Endothelial cell of umbilical vein (primary cell): ENCODE measurements at regions not wholly inside any gene's neighbourhood (a gene's known extent, or its start where the extent isn't known, plus 50 kb on each side); places are given as distances from the start of the nearest gene placed in this dataset.

Source experiments
- BruUV-seq: library from RNA; stranded (reverse); fragments of 400-500 nt; replicated peaks from 2 replicates; lab custom pipeline; 2021; lab: Mats Ljungman, UMichigan
- CTCF ChIA-PET: fragments of 300-600, 350-600 bp; sonication (Branson Sonifier 250); formaldehyde crosslinking; loops from one replicate; lab custom pipeline; 2021; ENCODE audit warnings: antibody characterized with exemption, inconsistent platforms; lab: Charles Lee
- POLR2A ChIA-PET: fragments of 300-600, 350-600 bp; sonication (Branson Sonifier 250); formaldehyde crosslinking; loops from one replicate; lab custom pipeline; 2021; ENCODE audit warnings: antibody characterized with exemption, inconsistent platforms; lab: Charles Lee
- DNase-seq: peaks from one replicate; pipeline ENCODE4 v3.0.0-alpha.2; 2011; ENCODE audit warnings: low read depth, low spot score
- FAIRE-seq: peaks from 2 replicates; lab custom pipeline; 2011; peaks lifted over from hg19 to GRCh38; lab: Jason Lieb, UNC
- H2AFZ ChIP-seq: 2 replicates; pipeline ENCODE4 v1.6.0; 2012; ENCODE audit warnings: low read depth, low read length, control low read depth, inconsistent platforms
- H3K27ac ChIP-seq: 2 replicates; pipeline ENCODE4 v1.5.1; 2011; ENCODE audit warnings: low read depth, mild to moderate bottlenecking, control low read depth, low read length, moderate library complexity; ENCODE audit not compliant: insufficient read depth
- H3K27me3 ChIP-seq, 2 experiments: 2 replicates each; pipeline versions ENCODE4 v1.6.0 to v1.6.1; 2011; ENCODE audit warnings: low read length in 2 of 2, mixed read lengths in 1 of 2; ENCODE audit not compliant: control insufficient read depth in 2 of 2, insufficient read depth in 2 of 2
- H3K36me3 ChIP-seq, 2 experiments: 2 replicates in 1 of 2; 3 replicates in 1 of 2; pipeline ENCODE4 v1.5.1; 2011; ENCODE audit warnings: low read length in 2 of 2, mild to moderate bottlenecking in 1 of 2, moderate library complexity in 1 of 2; ENCODE audit not compliant: control insufficient read depth in 2 of 2, insufficient read depth in 2 of 2; ENCODE audit errors: extremely low read depth in 1 of 2
- H3K4me1 ChIP-seq: 3 replicates; pipeline ENCODE4 v1.5.1; 2011; ENCODE audit warnings: mild to moderate bottlenecking, low read length; ENCODE audit not compliant: control insufficient read depth, insufficient read depth; ENCODE audit errors: extremely low read depth
- H3K4me2 ChIP-seq: 2 replicates; pipeline ENCODE4 v1.6.1; 2011; ENCODE audit warnings: low read length, control low read depth, mixed read lengths; ENCODE audit not compliant: insufficient read depth
- H3K4me3 ChIP-seq, 3 experiments: fragments of 200-600 bp in 1 of 3; sonication (generic), shearing (Covaris generic) in 1 of 3; replicated peaks in 1 of 3; 2 replicates each; pipeline ENCODE4 v1.5.1; 2011 to 2016; ENCODE audit warnings: control low read depth in 3 of 3, low read length in 3 of 3, mild to moderate bottlenecking in 2 of 3, inconsistent platforms in 1 of 3, low read depth in 1 of 3, moderate library complexity in 1 of 3; ENCODE audit not compliant: insufficient read depth in 1 of 3
- H3K79me2 ChIP-seq: 2 replicates; pipeline ENCODE4 v1.6.0; 2012; ENCODE audit warnings: low read length, inconsistent platforms; ENCODE audit not compliant: control insufficient read depth, insufficient read depth
- H3K9ac ChIP-seq: replicated peaks from 2 replicates; pipeline ENCODE3; 2011; ENCODE audit warnings: low read length, control low read depth; ENCODE audit not compliant: insufficient read depth; ENCODE audit errors: extremely low read depth
- H3K9me1 ChIP-seq: replicated peaks from 3 replicates; pipeline ENCODE4 v1.6.0; 2011; ENCODE audit warnings: mild to moderate bottlenecking, low read length; ENCODE audit not compliant: control insufficient read depth, insufficient read depth; ENCODE audit errors: extremely low read depth
- H3K9me3 ChIP-seq: replicated peaks from 2 replicates; pipeline ENCODE4 v1.5.1; 2012; ENCODE audit warnings: low read length, inconsistent platforms; ENCODE audit not compliant: control insufficient read depth, insufficient read depth
- H4K20me1 ChIP-seq: replicated peaks from 2 replicates; pipeline ENCODE3; 2011; ENCODE audit warnings: mild to moderate bottlenecking, low read length; ENCODE audit not compliant: control insufficient read depth, insufficient read depth; ENCODE audit errors: extremely low read depth
- EZH2 ChIP-seq: IDR thresholded peaks from 2 replicates; pipeline ENCODE4 v1.6.1; 2012; ENCODE audit warnings: borderline replicate concordance, low read depth, mild to moderate bottlenecking, moderate library complexity, low read length, inconsistent platforms; ENCODE audit not compliant: severe bottlenecking
- FOS ChIP-seq: IDR thresholded peaks from 2 replicates; pipeline ENCODE4 v1.6.1; 2011; ENCODE audit warnings: mild to moderate bottlenecking, low read length, moderate library complexity, borderline replicate concordance; ENCODE audit not compliant: insufficient read depth
- GATA2 ChIP-seq: IDR thresholded peaks from 2 replicates; pipeline ENCODE4 v1.7.0; 2011; ENCODE audit warnings: low read depth, mild to moderate bottlenecking, moderate library complexity, mixed read lengths, low read length; ENCODE audit not compliant: insufficient read length, insufficient read depth
- JUN ChIP-seq: IDR thresholded peaks from 2 replicates; pipeline ENCODE4 v1.6.1; 2011; ENCODE audit warnings: borderline replicate concordance, low read depth; ENCODE audit not compliant: insufficient read length, insufficient read depth
- MYC ChIP-seq: IDR thresholded peaks from one replicate; pipeline ENCODE4 v1.6.1; 2011; ENCODE audit warnings: mild to moderate bottlenecking, low read depth, low read length
- POLR2A ChIP-seq: IDR thresholded peaks from 2 replicates; pipeline ENCODE4 v1.6.1; 2012; ENCODE audit warnings: low read depth, mild to moderate bottlenecking, control low read depth, low read length
- POLR2AphosphoS5 ChIP-seq: IDR thresholded peaks from 2 replicates; pipeline ENCODE4 v1.6.1; 2012; ENCODE audit warnings: low read depth, mild to moderate bottlenecking, control low read depth, low read length, moderate library complexity; ENCODE audit not compliant: insufficient read depth
- dilution Hi-C: fragments of 300-500 bp; cut with MboI; formaldehyde crosslinking; loops from one replicate; pipeline ENCODE4 v1.15.0; 2019; ENCODE audit warnings: low sequenced_read_pairs; ENCODE audit not compliant: extremely low pct_ligation_motif_present
- intact Hi-C: fragments of 100-400 bp; cut with micrococcal nuclease; formaldehyde crosslinking; loops from one replicate; pipeline ENCODE4 v1.10.0; 2022
- TF ChIP-seq, protein P1 (sequence below), 2 donors: IDR thresholded peaks; 1 replicate in 1 of 2; 2 replicates in 1 of 2; pipeline ENCODE4 v1.5.1; 2011; ENCODE audit warnings: low read length in 2 of 2, mild to moderate bottlenecking in 2 of 2, moderate library complexity in 2 of 2, control low read depth in 1 of 2, inconsistent platforms in 1 of 2, low read depth in 1 of 2; ENCODE audit not compliant: insufficient read depth in 1 of 2; ENCODE audit errors: extremely low read depth in 1 of 2
- TF ChIP-seq, protein P2 (sequence below): IDR thresholded peaks from 2 replicates; pipeline ENCODE4 v1.6.1; 2011; ENCODE audit not compliant: insufficient read depth, insufficient read length

DNA sequence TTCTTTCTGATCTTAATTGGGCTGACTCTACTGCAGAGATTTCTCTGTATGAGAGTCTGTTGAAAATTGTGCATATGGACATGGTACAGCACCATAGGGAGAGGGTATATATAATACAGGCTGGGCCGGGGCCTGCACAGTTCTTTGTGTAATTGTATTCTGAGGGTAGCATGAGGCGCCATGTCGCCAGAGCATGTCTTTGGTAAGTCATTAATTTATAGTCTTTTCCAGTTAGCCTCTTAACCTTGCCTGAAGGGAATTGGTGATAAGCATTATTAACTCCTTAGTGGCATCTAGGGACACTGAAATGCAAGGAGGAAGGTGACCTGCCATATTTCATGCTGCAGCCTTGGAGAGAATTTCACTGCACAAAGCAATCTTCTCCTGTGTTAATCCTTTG is 569.9 kb downstream of the TMTC2 start:
- H3K4me2 ChIP-seq: no peak overlapping the region
- no peaks in the 10 kb centered on the region for H3K27me3 ChIP-seq
- H3K4me1 ChIP-seq: no peaks in the 10 kb centered on the region
- H3K9ac ChIP-seq: no peak overlapping the region
- no peaks in the 10 kb centered on the region for H3K9me1 ChIP-seq
- no peaks in the 10 kb centered on the region for H3K9me3 ChIP-seq
- no peak for TF ChIP-seq MYC
- TF ChIP-seq GATA2: no peak
- TF ChIP-seq FOS: no peak
- TF ChIP-seq, protein P1, sequence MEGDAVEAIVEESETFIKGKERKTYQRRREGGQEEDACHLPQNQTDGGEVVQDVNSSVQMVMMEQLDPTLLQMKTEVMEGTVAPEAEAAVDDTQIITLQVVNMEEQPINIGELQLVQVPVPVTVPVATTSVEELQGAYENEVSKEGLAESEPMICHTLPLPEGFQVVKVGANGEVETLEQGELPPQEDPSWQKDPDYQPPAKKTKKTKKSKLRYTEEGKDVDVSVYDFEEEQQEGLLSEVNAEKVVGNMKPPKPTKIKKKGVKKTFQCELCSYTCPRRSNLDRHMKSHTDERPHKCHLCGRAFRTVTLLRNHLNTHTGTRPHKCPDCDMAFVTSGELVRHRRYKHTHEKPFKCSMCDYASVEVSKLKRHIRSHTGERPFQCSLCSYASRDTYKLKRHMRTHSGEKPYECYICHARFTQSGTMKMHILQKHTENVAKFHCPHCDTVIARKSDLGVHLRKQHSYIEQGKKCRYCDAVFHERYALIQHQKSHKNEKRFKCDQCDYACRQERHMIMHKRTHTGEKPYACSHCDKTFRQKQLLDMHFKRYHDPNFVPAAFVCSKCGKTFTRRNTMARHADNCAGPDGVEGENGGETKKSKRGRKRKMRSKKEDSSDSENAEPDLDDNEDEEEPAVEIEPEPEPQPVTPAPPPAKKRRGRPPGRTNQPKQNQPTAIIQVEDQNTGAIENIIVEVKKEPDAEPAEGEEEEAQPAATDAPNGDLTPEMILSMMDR (IDR thresholded peaks at IDR 0.05; ENCODE audit: extremely low read depth in 1 of 2, insufficient read depth in 1 of 2, low read depth in 1 of 2, low read length in 2 of 2): no peak
- no peak for TF ChIP-seq JUN
- TF ChIP-seq, protein P2, sequence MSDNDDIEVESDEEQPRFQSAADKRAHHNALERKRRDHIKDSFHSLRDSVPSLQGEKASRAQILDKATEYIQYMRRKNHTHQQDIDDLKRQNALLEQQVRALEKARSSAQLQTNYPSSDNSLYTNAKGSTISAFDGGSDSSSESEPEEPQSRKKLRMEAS: no peak
- no peak for TF ChIP-seq POLR2A
- TF ChIP-seq POLR2AphosphoS5: no peak
- no peak for TF ChIP-seq EZH2
- ChIA-PET CTCF (no interaction called here), POLR2A (no interaction called here)
- no peaks in the 10 kb centered on the region for H3K36me3 ChIP-seq
- no peak overlapping the region for H3K4me3 ChIP-seq
- dilution Hi-C loops: no loop called here
- no TSS peak for BruUV-seq
- no peaks in the 10 kb centered on the region for H4K20me1 ChIP-seq
- no peak overlapping the region for H3K27ac ChIP-seq
- DNase-seq (no peak), FAIRE-seq (no peak)
- no peak overlapping the region for H2AFZ ChIP-seq
- intact Hi-C loops: no loop called here
- H3K79me2 ChIP-seq: no peaks in the 10 kb centered on the region
